ENCODE measurements at regions not wholly inside any gene's neighbourhood (a gene's known extent, or its start where the extent isn't known, plus 50 kb on each side); places are given as distances from the start of the nearest gene placed in this dataset.

DNA sequence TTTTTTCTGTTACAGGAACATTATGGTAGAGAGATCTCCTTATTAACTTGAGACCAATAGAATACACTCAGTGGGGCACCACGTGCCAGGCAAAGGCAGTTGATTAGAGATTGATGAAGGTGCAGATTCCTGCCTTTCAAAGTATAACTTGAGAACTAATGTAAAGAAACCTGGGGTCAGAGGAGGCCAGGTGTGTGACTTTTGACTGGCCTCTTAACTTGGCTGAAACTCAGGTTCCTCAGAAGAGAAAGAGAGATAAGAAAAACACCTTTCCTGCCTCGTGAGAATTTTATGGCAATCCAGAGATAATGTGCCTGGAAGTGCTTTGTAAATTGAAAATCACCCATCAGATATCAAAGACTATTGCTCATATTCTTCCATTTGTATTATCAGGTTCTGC lies 110.7 kb upstream of the GZMB start:
- H3K36me3 ChIP-seq = no peaks in the 10 kb centered on the region
- DNase-seq = no peak
- no peaks in the 10 kb centered on the region for H3K4me1 ChIP-seq
- H3K27ac ChIP-seq = no peak overlapping the region
- no peak overlapping the region for H3K4me3 ChIP-seq
- no peaks in the 10 kb centered on the region for H3K9me3 ChIP-seq (replicated peaks)
- H3K27me3 ChIP-seq = no peaks in the 10 kb centered on the region

DNA sequence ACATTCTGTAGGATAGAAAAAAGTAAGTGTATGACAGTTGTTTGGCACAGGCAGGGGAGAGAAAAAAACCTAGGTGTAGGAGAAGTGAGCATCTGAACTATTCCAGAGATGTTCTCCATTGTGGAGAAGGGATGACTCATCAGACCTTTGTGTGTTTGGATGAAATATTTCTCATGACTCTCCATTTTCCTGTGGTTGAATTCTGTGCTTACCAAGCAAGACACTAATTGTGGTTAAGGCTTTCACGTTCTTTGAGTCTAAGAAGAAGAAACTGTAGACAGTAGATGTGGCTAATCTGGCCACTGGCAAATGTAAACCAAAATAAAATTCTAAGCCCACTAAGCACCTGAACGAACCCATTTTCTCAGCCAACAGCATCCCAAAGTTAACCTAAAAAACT lies 107.9 kb upstream of the GZMB start:
- DNase-seq = no peak
- Histone ChIP-seq H3K27ac (no peak overlapping the region), H3K4me3 (no peak overlapping the region), H3K9me3 (replicated peaks) (no peaks in the 10 kb centered on the region), H3K4me1 (no peaks in the 10 kb centered on the region), H3K27me3 (no peaks in the 10 kb centered on the region), H3K36me3 (no peaks in the 10 kb centered on the region)

DNA sequence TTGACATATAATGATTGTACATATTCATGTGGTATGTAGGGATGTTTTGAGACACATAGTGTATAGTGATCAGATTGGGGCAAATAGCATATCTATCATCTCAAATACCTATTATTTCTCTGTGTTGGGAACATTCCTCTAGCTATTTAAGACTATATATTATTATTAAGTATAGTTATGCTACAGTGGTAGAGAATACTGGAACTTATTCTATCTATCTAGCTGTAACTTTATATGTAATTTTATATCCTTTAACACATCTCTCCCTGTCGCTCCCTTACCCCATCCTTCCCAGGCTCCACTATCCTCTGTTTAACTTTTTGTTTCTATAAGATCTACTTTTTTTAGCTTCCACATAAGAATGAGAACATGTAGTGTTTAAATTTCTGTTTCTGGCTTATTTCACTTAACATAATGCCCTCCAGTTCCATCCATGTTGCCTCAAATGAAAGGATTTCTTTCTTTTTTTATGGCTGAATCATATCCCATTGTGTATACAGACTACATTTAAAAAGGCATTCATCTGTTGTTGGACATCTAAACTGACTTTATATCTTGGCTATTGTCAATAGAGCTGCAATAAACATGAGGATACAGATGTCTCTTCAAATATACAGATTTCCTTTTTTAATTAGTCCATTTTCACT lies 102.1 kb upstream of the GZMB start:
- Histone ChIP-seq H3K27ac (no peak overlapping the region), H3K4me1 (no peaks in the 10 kb centered on the region), H3K4me3 (no peak overlapping the region), H3K27me3 (no peaks in the 10 kb centered on the region), H3K36me3 (no peaks in the 10 kb centered on the region), H3K9me3 (replicated peaks) (no peaks in the 10 kb centered on the region)
- no peak for DNase-seq

DNA sequence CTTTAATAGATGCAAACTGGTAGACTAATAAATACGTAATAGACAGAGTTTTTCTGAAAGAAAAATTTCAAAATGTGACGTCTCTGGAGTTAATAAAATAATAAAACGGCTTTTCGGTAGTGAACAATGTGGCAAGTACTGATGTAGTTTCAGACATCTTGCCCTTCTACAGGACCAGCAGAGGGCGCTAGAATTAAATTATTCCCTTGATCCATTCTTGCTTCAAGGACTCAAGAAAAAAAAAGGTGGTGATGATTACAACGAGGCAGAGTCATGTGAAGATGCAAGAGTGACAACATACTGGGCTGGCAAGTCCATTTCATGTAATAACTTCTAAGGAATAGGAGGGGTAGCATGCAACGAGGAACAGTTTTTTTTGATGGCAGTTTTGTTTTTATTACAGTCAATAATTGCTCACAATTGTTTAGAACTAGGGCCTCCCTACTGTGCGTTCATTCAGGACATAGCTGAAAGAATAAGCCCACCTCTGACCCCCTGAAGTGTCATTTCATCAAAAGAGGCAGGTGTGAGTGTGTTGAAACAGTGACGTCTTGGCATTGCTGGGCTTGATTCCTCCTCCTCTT lies 101.0 kb upstream of the GZMB start:
- Histone ChIP-seq H3K27ac (no peak overlapping the region), H3K9me3 (replicated peaks) (no peaks in the 10 kb centered on the region), H3K36me3 (no peaks in the 10 kb centered on the region)

DNA sequence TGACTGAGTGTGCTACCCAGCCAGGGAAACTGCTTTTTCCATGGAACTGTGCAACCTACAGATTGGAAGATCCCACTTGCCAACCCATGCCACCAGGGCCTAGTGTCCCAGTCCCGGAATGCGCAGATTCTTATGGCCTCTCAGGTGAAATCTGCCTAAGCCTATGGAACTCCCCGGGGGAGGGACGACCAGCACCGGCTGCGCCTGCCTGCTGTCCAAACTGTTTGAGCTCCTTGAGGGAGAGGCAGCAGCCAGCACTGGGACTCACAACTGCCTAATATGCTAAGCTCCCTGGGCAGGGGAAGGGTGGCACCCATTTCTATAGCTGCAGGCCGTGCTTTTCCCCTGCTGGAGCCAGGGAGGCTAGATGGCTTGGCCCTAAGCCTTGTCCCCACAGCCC lies 92.5 kb upstream of the GZMB start:
- DNase-seq = no peak
- H3K4me3 ChIP-seq = no peak overlapping the region
- no peaks in the 10 kb centered on the region; the same call in 1 of the 2 replicates for H3K27me3 ChIP-seq
- H3K9me3 ChIP-seq (replicated peaks) = no peaks in the 10 kb centered on the region
- no peaks in the 10 kb centered on the region for H3K36me3 ChIP-seq
- H3K4me1 ChIP-seq = no peaks in the 10 kb centered on the region
- H3K27ac ChIP-seq = no peak overlapping the region

More for the DNA sequence above, 101.0 kb upstream of the GZMB start:
- peak; percentile 29 to 80 for DNase-seq
- no peaks in the 10 kb centered on the region for H3K27me3 ChIP-seq
- no peak overlapping the region for H3K4me3 ChIP-seq
- H3K4me1 ChIP-seq = no peaks in the 10 kb centered on the region

DNA sequence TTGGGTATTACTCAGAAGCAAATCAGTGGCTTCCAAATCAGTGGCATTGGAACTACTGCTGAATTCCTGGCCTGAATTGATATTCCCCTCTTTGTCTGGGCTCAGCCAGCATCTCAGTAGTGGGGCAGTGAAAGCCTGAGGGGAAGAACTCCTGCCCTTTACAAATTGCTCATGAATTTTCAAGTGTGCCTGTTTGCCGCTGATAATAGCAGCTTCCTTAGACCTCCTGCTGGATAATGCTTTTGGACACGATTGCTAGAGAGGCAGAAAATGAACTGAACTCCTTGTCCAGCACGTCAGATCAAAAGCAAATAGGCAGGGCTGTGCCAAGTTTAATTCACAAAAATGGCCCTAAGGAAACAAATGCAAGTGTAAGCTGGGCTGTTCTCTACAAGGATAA lies 91.3 kb upstream of the GZMB start:
- no peak overlapping the region for H3K4me3 ChIP-seq
- H3K4me1 ChIP-seq = no peaks in the 10 kb centered on the region
- no peaks in the 10 kb centered on the region; the same call in 1 of the 2 replicates for H3K27me3 ChIP-seq
- DNase-seq = no peak
- H3K27ac ChIP-seq = no peak overlapping the region
- no peaks in the 10 kb centered on the region for H3K9me3 ChIP-seq (replicated peaks)
- H3K36me3 ChIP-seq = no peaks in the 10 kb centered on the region

DNA sequence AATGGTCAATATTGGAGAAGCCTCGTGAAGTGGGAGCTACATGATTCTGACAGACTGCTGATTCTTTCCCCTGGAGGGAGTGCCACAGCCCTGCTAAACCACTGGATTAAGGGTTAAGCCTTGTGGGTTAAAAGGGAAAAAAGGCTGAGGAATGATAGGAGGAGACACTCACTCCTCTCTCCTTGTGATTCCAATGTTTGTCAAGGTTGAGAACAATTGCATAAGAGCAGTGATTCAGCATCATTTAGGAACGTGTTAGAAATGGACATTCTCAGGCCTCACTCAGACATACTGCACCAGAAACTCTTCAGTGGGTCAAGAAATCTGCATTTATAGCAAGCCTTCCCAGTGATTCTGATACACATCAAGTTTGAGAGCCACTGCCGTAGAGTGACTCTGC lies 87.8 kb upstream of the GZMB start:
- DNase-seq = no peak
- Histone ChIP-seq H3K4me1 (no peaks in the 10 kb centered on the region), H3K9me3 (replicated peaks) (no peaks in the 10 kb centered on the region), H3K4me3 (no peak overlapping the region), H3K27ac (no peak overlapping the region), H3K27me3 (no peaks in the 10 kb centered on the region; the same call in 1 of the 2 replicates), H3K36me3 (no peaks in the 10 kb centered on the region)

DNA sequence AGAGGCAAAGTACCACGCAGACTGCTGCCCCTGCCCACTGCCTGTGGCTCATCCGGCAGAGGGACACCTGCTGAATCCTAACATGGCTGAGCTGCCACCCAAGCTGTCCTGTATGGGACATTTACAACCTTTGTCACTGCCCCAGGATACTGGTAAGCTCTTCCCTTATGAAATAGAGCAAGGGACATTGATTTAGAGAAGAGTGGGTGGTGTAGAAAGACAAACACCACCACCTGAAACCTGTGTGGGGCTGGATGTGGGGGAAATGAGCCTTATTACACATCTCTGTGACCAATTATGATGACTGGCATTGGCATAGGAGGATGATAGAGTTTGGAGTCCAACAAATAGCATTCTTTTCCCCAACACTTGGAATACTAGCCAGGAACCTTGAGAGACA lies 81.2 kb upstream of the GZMB start:
- no peaks in the 10 kb centered on the region for H3K9me3 ChIP-seq (replicated peaks)

DNA sequence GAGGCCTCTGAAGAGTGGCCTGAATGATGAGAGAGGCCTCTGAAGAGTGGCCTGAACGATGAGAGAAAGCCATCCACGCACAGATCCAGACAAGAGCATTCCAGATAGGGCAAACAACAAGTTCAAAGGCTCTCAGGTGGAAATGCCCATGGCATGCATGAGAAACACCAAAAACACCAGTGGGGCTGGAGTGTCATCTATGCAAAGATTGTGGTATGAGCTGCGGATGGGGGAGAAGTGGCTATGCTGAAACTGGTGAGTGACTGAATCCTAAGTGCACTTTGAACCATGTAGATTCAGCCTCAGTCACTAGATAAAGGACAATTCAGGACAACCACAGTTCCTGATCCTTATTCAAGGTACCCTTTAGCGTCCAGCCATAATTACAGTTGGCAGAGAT lies 79.4 kb upstream of the GZMB start:
- no peak overlapping the region for H3K27ac ChIP-seq
- H3K4me3 ChIP-seq = no peak overlapping the region
- no peaks in the 10 kb centered on the region for H3K9me3 ChIP-seq (replicated peaks)
- no peak for DNase-seq
- no peaks in the 10 kb centered on the region; the same call in 1 of the 2 replicates for H3K27me3 ChIP-seq
- no peaks in the 10 kb centered on the region for H3K36me3 ChIP-seq
- H3K4me1 ChIP-seq = 0 out of 2 replicates have a peak, but pooled peaks cover 3% of the 10 kb centered on the region

More for the DNA sequence above, 81.2 kb upstream of the GZMB start:
- Histone ChIP-seq H3K4me1 (0 out of 2 replicates have a peak, but pooled peaks cover 3% of the 10 kb centered on the region), H3K27ac (no peak overlapping the region), H3K4me3 (no peak overlapping the region), H3K27me3 (no peaks in the 10 kb centered on the region; the same call in 1 of the 2 replicates), H3K36me3 (no peaks in the 10 kb centered on the region)
- DNase-seq = no peak

DNA sequence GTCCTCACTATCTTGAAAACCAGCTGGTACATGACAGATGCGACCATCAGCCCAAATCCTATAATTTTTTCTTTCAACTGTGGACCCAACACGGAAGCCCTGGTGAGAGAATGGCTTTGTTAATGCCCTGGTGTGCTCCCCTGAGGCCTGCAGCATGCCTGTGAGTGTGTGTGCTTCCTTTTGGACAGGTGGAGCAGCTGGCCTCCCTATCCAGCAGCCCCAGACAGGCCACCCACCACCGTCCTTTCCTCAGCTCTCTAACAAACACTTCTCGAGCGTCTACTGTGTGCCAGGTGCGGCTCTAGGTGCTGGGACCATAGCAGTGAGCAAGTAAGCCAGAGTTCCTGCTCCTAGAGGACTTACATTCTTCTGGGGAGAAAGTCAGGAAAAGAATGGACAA lies 78.9 kb upstream of the GZMB start:
- no peak overlapping the region for H3K27ac ChIP-seq
- no peaks in the 10 kb centered on the region for H3K36me3 ChIP-seq

DNA sequence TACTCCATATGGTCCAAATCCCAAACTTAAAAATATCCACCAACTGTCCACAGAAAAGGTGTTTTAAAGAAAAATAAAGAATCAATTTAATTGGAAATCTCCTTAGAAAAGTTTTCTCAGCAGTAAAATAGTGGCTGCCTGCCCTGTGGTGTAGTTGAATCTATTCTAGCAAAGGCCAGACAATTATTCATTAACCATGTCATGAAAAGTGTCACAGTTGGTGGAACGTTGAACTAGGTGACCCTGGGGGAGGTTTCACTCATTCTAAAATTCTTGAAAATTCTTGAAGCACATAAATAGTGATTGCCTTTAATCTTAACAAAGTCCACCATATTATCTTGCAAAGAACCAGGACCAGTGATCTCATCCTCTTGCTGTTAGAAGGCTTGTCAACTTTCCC lies 78.4 kb upstream of the GZMB start:
- Histone ChIP-seq H3K27me3 (no peaks in the 10 kb centered on the region; the same call in 1 of the 2 replicates), H3K4me1 (0 out of 2 replicates have a peak, but pooled peaks cover 3% of the 10 kb centered on the region), H3K36me3 (no peaks in the 10 kb centered on the region), H3K4me3 (no peak overlapping the region), H3K9me3 (replicated peaks) (no peaks in the 10 kb centered on the region), H3K27ac (no peak overlapping the region)
- DNase-seq = no peak

More for the DNA sequence above, 78.9 kb upstream of the GZMB start:
- Histone ChIP-seq H3K27me3 (no peaks in the 10 kb centered on the region; the same call in 1 of the 2 replicates), H3K4me3 (no peak overlapping the region), H3K4me1 (0 out of 2 replicates have a peak, but pooled peaks cover 3% of the 10 kb centered on the region), H3K9me3 (replicated peaks) (no peaks in the 10 kb centered on the region)
- DNase-seq = peak; percentile 10 to 30

DNA sequence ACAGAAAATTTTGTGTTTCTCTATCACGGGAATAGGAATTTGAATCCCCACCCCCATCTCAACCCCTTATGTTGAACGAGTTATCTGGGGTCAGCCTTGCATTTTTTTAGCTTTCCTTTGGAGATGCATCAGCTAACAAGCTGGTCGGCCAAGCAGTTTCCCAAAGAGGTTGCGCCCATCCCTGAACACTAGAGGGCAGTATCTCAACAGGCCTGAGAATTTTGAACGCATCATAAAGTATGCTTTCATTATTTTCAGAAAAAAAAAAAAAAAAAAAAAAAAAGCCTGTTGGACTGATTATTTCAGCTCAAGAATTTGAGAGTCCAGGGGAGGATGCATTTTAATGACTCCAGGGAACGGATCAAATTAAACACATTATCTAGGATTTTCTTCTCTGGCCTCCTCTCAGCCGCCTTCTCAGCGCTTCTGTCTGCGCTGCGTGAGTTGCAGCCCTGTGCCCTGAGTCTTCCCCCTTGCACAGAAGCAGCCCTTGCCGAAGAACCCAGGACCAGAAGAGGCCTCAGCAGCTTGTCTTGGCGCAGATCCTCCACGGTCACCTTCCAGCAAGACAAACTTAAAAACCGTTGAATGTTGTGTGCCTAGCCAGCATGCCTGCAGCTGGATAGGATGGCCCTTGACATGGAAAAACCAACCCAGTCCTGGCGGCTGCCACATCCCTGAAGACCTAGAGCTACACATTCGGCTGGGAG lies 76.6 kb upstream of the GZMB start:
- Histone ChIP-seq H3K4me3 (no peak overlapping the region), H3K27me3 (no peaks in the 10 kb centered on the region; the same call in 1 of the 2 replicates), H3K4me1 (0 out of 2 replicates have a peak, but pooled peaks cover 3% of the 10 kb centered on the region), H3K9me3 (replicated peaks) (no peaks in the 10 kb centered on the region), H3K27ac (no peak overlapping the region), H3K36me3 (no peaks in the 10 kb centered on the region)
- DNase-seq = peak; percentile 39 to 70

DNA sequence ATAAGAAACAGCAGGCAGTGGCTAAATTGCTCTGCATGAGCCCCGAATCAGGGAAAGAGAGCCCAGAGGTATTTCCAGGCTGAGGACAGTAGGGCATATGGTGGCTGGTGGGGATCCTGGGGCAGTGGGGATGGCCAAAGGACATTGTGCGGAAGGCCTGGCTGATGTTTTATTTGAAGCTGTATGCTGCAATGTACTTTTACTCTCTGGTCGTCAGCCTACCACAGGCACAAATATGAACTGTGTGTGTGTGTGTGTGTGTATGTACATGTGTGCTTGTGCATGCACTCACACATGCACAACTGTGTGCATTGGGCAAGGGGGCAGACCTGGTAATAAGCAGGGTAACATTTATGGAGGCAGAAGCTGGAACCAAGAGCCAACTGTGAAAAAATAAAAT lies 74.7 kb upstream of the GZMB start:
- Histone ChIP-seq H3K4me3 (no peak overlapping the region), H3K9me3 (replicated peaks) (no peaks in the 10 kb centered on the region), H3K4me1 (0 out of 2 replicates have a peak, but pooled peaks cover 3% of the 10 kb centered on the region), H3K27ac (no peak overlapping the region), H3K27me3 (no peaks in the 10 kb centered on the region; the same call in 1 of the 2 replicates), H3K36me3 (no peaks in the 10 kb centered on the region)
- DNase-seq = no peak

DNA sequence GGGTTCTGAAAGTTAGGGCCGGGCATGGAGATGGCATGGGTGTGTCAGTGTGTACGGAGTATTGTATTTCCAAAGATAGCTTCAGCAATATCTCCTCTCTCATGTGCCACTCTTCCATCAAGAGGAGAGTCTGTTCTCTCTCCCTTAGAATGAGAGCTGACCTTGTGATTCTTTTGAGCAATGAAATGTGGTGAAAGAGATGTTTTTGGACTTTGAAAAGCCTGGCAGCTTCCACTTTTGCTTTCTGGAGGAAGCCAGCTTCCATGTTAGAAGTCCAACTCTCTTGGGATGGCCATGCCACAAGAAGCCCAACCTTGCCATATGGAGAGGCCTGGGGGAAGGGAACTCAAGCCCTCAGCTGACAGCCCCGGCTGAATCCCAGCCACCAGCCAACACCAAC lies 72.4 kb upstream of the GZMB start:
- no peak for DNase-seq
- Histone ChIP-seq H3K27me3 (no peaks in the 10 kb centered on the region), H3K27ac (no peak overlapping the region), H3K4me3 (no peak overlapping the region), H3K4me1 (no peaks in the 10 kb centered on the region), H3K9me3 (replicated peaks) (no peaks in the 10 kb centered on the region), H3K36me3 (no peaks in the 10 kb centered on the region)

DNA sequence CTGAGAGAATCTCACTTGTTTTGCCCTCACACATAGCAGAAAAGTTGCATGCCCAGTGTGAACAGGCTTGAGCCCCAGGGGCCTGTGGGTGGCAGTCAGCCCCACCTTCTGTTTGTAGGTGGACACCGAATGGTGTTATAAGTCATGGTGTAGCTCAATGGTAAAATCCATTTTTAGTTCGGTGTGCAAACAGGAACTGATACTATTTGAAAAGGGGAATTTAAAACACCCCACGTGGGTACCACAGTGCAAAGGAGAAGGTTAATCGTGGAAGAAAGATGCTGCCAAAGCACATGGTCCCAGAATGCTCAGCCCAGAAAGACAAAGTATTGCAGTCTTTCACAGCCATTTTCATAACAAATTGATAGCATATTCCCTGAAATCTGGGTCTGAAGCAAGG lies 71.8 kb upstream of the GZMB start:
- Histone ChIP-seq H3K4me1 (no peaks in the 10 kb centered on the region), H3K27ac (no peak overlapping the region), H3K9me3 (replicated peaks) (no peaks in the 10 kb centered on the region), H3K27me3 (no peaks in the 10 kb centered on the region), H3K4me3 (no peak overlapping the region), H3K36me3 (no peaks in the 10 kb centered on the region)
- DNase-seq = no peak

Measured in SJCRH30 (cell line).